Osteoblast (primary cell): ENCODE measurements at regions not wholly inside any gene's neighbourhood (a gene's known extent, or its start where the extent isn't known, plus 50 kb on each side); places are given as distances from the start of the nearest gene placed in this dataset.

Experiments
- DNase-seq: peaks from one replicate; pipeline ENCODE4 v3.0.0; 2011; ENCODE audit warnings: low spot score, mixed read lengths; ENCODE audit not compliant: insufficient read length; ENCODE audit errors: missing footprints
- H2AFZ ChIP-seq: 2 replicates; pipeline ENCODE4 v1.6.0; 2011; ENCODE audit warnings: mild to moderate bottlenecking, low read length
- H3K27ac ChIP-seq: 2 replicates; pipeline ENCODE4 v1.5.1; 2011; ENCODE audit warnings: mild to moderate bottlenecking, low read depth, low read length, moderate library complexity
- H3K27me3 ChIP-seq: 2 replicates; pipeline ENCODE4 v1.6.0; 2012; ENCODE audit warnings: mild to moderate bottlenecking, control low read depth, inconsistent platforms, low read length, moderate library complexity; ENCODE audit not compliant: insufficient read depth
- H3K36me3 ChIP-seq: 2 replicates; pipeline ENCODE4 v1.5.1; 2011; ENCODE audit warnings: mild to moderate bottlenecking, low read length, control low read depth, moderate library complexity; ENCODE audit not compliant: insufficient read depth
- H3K4me1 ChIP-seq: 2 replicates; pipeline ENCODE4 v1.5.1; 2011; ENCODE audit warnings: mild to moderate bottlenecking, low read length, control low read depth, moderate library complexity; ENCODE audit not compliant: insufficient read depth
- H3K4me2 ChIP-seq: 2 replicates; pipeline ENCODE4 v1.6.0; 2011; ENCODE audit warnings: mild to moderate bottlenecking, low read length; ENCODE audit not compliant: insufficient read depth
- H3K4me3 ChIP-seq: fragments of 200-600 bp; sonication (generic); 3 replicates; pipeline ENCODE4 v1.5.1; 2012; ENCODE audit warnings: mild to moderate bottlenecking, low read length, inconsistent platforms; ENCODE audit not compliant: insufficient read depth
- H3K79me2 ChIP-seq: 2 replicates; pipeline ENCODE4 v1.6.0; 2012; ENCODE audit warnings: mild to moderate bottlenecking, low read length, control low read depth, inconsistent platforms; ENCODE audit not compliant: insufficient read depth
- H3K9me3 ChIP-seq: 2 replicates; pipeline ENCODE4 v1.5.1; 2011; ENCODE audit warnings: low read depth, low read length, control low read depth
- H4K20me1 ChIP-seq: 2 replicates; pipeline ENCODE4 v1.6.0; 2012; ENCODE audit warnings: mild to moderate bottlenecking, low read length, control low read depth; ENCODE audit not compliant: insufficient read depth
- CTCF ChIP-seq: IDR thresholded peaks from 2 replicates; pipeline ENCODE4 v1.5.1; 2011; ENCODE audit warnings: mild to moderate bottlenecking, low read depth, low read length, moderate library complexity; ENCODE audit errors: extremely low read depth

- Histone ChIP-seq H3K4me2 (no peak overlapping the region), H3K4me1 (peaks cover 16% of the 10 kb centered on the region), H2AFZ (no peak overlapping the region), H3K36me3 (no peaks in the 10 kb centered on the region), H3K9me3 (no peaks in the 10 kb centered on the region), H3K27ac (no peak overlapping the region), H3K79me2 (no peaks in the 10 kb centered on the region), H4K20me1 (no peaks in the 10 kb centered on the region), H3K27me3 (no peaks in the 10 kb centered on the region), H3K4me3 (no peak overlapping the region)
- DNase-seq = no peak
- TF ChIP-seq CTCF = no peak
Measured at GRCh38 chr12:46884362-46884761, 58.6 kb upstream of the SLC38A4 start.

GRCh38 chr12:46886541-46887041 is 60.8 kb upstream of the SLC38A4 start:
- no peak overlapping the region for H3K27ac ChIP-seq
- H3K4me1 ChIP-seq = peaks cover 23% of the 10 kb centered on the region
- H4K20me1 ChIP-seq = no peaks in the 10 kb centered on the region
- no peak for TF ChIP-seq CTCF
- H3K4me3 ChIP-seq = no peak overlapping the region
- H3K36me3 ChIP-seq = no peaks in the 10 kb centered on the region
- no peaks in the 10 kb centered on the region for H3K9me3 ChIP-seq
- no peaks in the 10 kb centered on the region for H3K27me3 ChIP-seq
- H2AFZ ChIP-seq = no peak overlapping the region
- H3K4me2 ChIP-seq = peak overlapping the region; percentile 34
- DNase-seq = peak; percentile 37
- no peaks in the 10 kb centered on the region for H3K79me2 ChIP-seq

- H3K4me2 ChIP-seq = no peak overlapping the region
- no peaks in the 10 kb centered on the region for H3K27me3 ChIP-seq
- no peak overlapping the region for H3K4me3 ChIP-seq
- no peaks in the 10 kb centered on the region for H3K79me2 ChIP-seq
- H3K36me3 ChIP-seq = no peaks in the 10 kb centered on the region
- no peaks in the 10 kb centered on the region for H3K9me3 ChIP-seq
- no peak overlapping the region for H2AFZ ChIP-seq
- no peaks in the 10 kb centered on the region for H4K20me1 ChIP-seq
- no peak overlapping the region for H3K27ac ChIP-seq
- no peak for TF ChIP-seq CTCF
- no peak for DNase-seq
- H3K4me1 ChIP-seq = peaks cover 24% of the 10 kb centered on the region
Measured at GRCh38 chr12:46887870-46888269, 62.1 kb upstream of the SLC38A4 start.

GRCh38 chr12:46888568-46888967 is 62.8 kb upstream of the SLC38A4 start:
- H3K36me3 ChIP-seq = no peaks in the 10 kb centered on the region
- H3K79me2 ChIP-seq = no peaks in the 10 kb centered on the region
- DNase-seq = no peak
- no peak for TF ChIP-seq CTCF
- no peak overlapping the region for H3K4me2 ChIP-seq
- no peak overlapping the region for H3K4me3 ChIP-seq
- no peaks in the 10 kb centered on the region for H3K27me3 ChIP-seq
- H2AFZ ChIP-seq = no peak overlapping the region
- no peaks in the 10 kb centered on the region for H3K9me3 ChIP-seq
- H3K4me1 ChIP-seq = peaks cover 24% of the 10 kb centered on the region
- no peaks in the 10 kb centered on the region for H4K20me1 ChIP-seq
- H3K27ac ChIP-seq = no peak overlapping the region
